ENCODE measurements at regions not wholly inside any gene's neighbourhood (a gene's known extent, or its start where the extent isn't known, plus 50 kb on each side); places are given as distances from the start of the nearest gene placed in this dataset.

- TF ChIP-seq CTCF (conservative IDR thresholded peaks at IDR 0.05; ENCODE audit: low read length) = no peak
- TF ChIP-seq EZH2phosphoT487 (IDR thresholded peaks at IDR 0.05; ENCODE audit: borderline replicate concordance) = no peak
Measured at GRCh38 chr1:101728029-101728428, 268.7 kb downstream of the OLFM3 start.

All from Loucy (cell line).